Thoracic aorta (tissue), 2 donors: ENCODE measurements at regions not wholly inside any gene's neighbourhood (a gene's known extent, or its start where the extent isn't known, plus 50 kb on each side); places are given as distances from the start of the nearest gene placed in this dataset.

Source experiments
- ATAC-seq: fragments of 150-250 bp; one replicate; pipeline ENCODE4 v1.8.0; 2017; ENCODE audit warnings: low read depth; ENCODE audit not compliant: insufficient number of reproducible peaks, low FRiP score
- DNase-seq: peaks from one replicate; pipeline ENCODE4 v3.0.0-alpha.2; 2020; ENCODE audit warnings: low spot score
- H3K27ac ChIP-seq, 2 donors: fragments of 200-600 bp; sonication (generic); 1 replicate in 1 of 2; 2 replicates in 1 of 2; pipeline ENCODE4 v1.5.1; 2016; ENCODE audit warnings: mild to moderate bottlenecking in 2 of 2, moderate library complexity in 2 of 2
- H3K27me3 ChIP-seq: fragments of 200-600 bp; sonication (generic); replicated peaks from 2 replicates; pipeline ENCODE4 v1.6.0; 2016; ENCODE audit warnings: mild to moderate bottlenecking; ENCODE audit not compliant: insufficient read depth
- H3K36me3 ChIP-seq: fragments of 200-600 bp; sonication (generic); one replicate; pipeline ENCODE4 v1.5.1; 2016
- H3K4me1 ChIP-seq, 2 donors: fragments of 200-600 bp; sonication (generic); 1 replicate in 1 of 2; 2 replicates in 1 of 2; pipeline versions ENCODE4 v1.5.1 to v1.6.0; 2016; ENCODE audit warnings: low read depth in 2 of 2, mild to moderate bottlenecking in 1 of 2; ENCODE audit not compliant: control insufficient read depth in 1 of 2
- H3K4me3 ChIP-seq: fragments of 200-600 bp; sonication (generic); 2 replicates; pipeline ENCODE4 v1.5.1; 2016; ENCODE audit warnings: mild to moderate bottlenecking
- H3K9me3 ChIP-seq: fragments of 200-600 bp; sonication (generic); 2 replicates; pipeline ENCODE4 v1.5.1; 2016
- TF ChIP-seq, protein P1 (sequence below): fragments of 200-600 bp; sonication (generic); IDR thresholded peaks from one replicate; pipeline ENCODE4 v1.5.1; 2019; ENCODE audit warnings: antibody characterized with exemption

DNA sequence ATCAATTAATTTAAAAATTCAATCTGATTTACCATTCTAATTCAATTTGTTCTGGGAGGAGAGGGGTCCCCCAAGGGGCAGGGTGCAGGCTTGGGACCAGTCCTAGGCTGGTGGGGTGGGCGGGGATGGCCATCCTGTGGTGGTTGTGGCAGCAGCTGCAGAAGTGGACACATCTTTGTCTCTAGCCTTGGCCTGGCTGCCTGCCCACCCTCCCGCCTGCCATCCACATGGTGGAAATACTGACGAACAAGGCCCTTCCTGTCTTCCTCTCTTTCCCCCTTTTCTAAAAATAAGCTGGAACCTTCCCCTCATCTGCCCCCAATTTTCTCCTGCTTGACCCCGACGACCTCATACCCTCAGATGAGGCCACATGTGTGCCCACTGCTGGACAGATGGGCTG, 130.9 kb downstream of the FOXD2 start:
- H3K27me3 ChIP-seq = no peaks in the 10 kb centered on the region
- H3K36me3 ChIP-seq = no peaks in the 10 kb centered on the region
- H3K9me3 ChIP-seq = no peaks in the 10 kb centered on the region
- TF ChIP-seq, protein P1, sequence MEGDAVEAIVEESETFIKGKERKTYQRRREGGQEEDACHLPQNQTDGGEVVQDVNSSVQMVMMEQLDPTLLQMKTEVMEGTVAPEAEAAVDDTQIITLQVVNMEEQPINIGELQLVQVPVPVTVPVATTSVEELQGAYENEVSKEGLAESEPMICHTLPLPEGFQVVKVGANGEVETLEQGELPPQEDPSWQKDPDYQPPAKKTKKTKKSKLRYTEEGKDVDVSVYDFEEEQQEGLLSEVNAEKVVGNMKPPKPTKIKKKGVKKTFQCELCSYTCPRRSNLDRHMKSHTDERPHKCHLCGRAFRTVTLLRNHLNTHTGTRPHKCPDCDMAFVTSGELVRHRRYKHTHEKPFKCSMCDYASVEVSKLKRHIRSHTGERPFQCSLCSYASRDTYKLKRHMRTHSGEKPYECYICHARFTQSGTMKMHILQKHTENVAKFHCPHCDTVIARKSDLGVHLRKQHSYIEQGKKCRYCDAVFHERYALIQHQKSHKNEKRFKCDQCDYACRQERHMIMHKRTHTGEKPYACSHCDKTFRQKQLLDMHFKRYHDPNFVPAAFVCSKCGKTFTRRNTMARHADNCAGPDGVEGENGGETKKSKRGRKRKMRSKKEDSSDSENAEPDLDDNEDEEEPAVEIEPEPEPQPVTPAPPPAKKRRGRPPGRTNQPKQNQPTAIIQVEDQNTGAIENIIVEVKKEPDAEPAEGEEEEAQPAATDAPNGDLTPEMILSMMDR = no peak
- DNase-seq = no peak
- no peak overlapping the region for H3K4me3 ChIP-seq
- no peak overlapping the region for H3K27ac ChIP-seq
- H3K4me1 ChIP-seq = peaks cover 0 to 31% of the 10 kb centered on the region in 2 donors
- ATAC-seq = no peak

DNA sequence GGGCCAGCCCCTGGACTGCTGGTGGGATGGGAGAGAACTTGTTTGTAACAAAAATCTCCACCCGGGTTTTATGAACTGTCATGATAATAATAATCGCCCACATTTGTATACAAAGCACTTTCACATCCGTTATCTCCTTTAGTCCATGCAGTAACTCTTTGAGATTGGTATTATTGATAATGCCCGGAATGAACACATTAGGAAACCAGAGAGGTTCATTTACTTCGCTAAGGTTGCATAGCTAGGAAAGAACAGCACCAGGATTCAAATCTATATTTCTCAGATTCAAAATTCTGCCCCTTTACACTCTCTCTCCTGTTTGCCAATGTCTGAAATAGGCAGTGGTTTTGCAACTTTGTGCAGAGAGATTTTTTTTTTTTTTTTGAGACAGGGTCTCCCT, 131.4 kb downstream of the FOXD2 start:
- H3K36me3 ChIP-seq = no peaks in the 10 kb centered on the region
- H3K4me3 ChIP-seq = no peak overlapping the region
- no peak for DNase-seq
- H3K9me3 ChIP-seq = no peaks in the 10 kb centered on the region
- H3K4me1 ChIP-seq = peaks cover 0 to 27% of the 10 kb centered on the region in 2 donors
- TF ChIP-seq, protein P1 = no peak
- H3K27ac ChIP-seq = peak overlapping the region; percentile 2 to 32
- no peaks in the 10 kb centered on the region for H3K27me3 ChIP-seq
- ATAC-seq = no peak

DNA sequence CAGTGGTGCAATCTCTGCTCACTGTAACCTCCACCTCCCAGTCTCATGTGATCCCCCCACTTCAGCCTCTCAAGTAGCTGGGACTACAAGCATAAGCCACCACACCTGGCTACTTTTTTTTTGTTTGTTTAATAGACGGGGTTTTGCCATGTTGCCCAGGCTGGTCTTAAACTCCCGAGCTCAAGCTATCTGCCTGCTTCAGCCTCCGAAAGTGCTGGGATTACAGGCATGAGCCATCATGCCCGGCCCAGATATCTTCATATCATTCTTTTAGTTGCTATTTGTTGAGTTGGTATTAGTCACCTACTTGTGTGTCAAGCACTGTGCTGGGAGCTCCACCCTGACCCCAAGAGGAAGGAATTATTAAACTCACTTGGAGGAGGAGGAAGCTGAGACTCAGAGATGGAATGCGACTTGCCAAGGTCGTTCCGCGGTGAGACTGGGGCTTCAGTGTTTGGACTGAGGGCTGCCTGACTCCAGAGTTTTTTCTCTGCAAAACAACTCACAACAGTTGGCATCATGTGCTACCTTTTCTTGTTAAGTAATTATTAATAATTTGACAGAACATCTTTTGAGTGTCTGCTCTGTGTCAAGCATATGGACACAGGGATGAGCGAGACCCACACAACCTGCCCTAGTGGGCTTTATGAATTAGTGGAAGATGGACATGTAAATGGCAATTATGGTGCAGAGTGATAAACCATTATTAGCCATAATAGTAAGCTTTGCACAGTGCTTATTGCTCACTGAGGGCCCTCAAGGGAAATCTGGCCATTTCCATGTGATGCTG, 132.0 kb downstream of the FOXD2 start:
- TF ChIP-seq, protein P1 = peak; percentile 61
- Histone ChIP-seq H3K9me3 (no peaks in the 10 kb centered on the region), H3K4me3 (no peak overlapping the region), H3K36me3 (no peaks in the 10 kb centered on the region), H3K27ac (peak overlapping the region; percentile 2 to 32), H3K27me3 (no peaks in the 10 kb centered on the region), H3K4me1 (peaks cover 0 to 27% of the 10 kb centered on the region in 2 donors)
- DNase-seq (peak; percentile 36), ATAC-seq (peak; percentile 76)

DNA sequence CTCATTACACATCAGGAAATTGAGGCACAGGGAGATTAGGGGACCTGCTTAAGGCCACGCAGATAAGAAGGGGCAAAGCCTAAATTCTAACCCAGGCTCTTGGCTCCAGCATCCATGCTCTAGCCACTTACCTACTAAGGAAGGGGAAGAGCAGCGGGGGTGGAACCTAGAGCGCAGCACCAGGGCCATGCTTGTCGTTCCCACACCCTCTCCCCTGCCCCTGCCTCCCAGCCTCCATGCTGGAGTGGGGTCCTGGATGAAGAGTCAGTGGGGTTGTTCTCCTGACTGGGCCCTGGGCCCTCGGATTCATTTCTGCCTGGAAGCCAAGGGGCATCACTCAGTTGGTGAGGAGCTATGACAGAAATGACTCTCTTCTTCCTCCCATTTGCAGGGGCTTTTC, 133.3 kb downstream of the FOXD2 start:
- TF ChIP-seq, protein P1 = no peak
- ATAC-seq (no peak), DNase-seq (no peak)
- no peaks in the 10 kb centered on the region for H3K9me3 ChIP-seq
- H3K4me1 ChIP-seq = peaks cover 0 to 27% of the 10 kb centered on the region in 2 donors
- no peak overlapping the region for H3K27ac ChIP-seq
- H3K27me3 ChIP-seq = no peaks in the 10 kb centered on the region
- H3K36me3 ChIP-seq = no peaks in the 10 kb centered on the region
- H3K4me3 ChIP-seq = no peak overlapping the region

DNA sequence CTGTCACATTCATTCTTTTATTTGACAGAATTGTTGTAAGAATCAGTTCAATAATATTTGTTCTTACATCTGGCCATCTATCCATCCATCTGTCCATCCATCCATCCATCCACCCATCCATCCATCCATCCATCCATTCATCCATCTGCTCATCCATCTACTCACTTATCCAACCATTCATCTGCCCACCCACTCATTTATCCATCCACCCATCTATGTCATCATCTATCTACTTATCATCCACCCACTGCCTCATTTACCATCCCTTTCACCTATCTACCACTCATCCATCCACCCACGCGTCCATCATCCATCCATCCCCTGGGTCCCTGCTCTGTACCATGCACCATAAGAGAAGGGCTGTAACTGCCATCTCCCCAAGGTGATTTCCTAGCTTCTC, 134.1 kb downstream of the FOXD2 start:
- H3K27me3 ChIP-seq = no peaks in the 10 kb centered on the region
- ATAC-seq = no peak
- H3K4me1 ChIP-seq = peaks cover 0 to 27% of the 10 kb centered on the region in 2 donors
- H3K4me3 ChIP-seq = no peak overlapping the region
- DNase-seq = no peak
- TF ChIP-seq, protein P1 = no peak
- no peaks in the 10 kb centered on the region for H3K36me3 ChIP-seq
- H3K9me3 ChIP-seq = no peaks in the 10 kb centered on the region
- no peak overlapping the region for H3K27ac ChIP-seq
